A673 (cell line): ENCODE measurements at regions not wholly inside any gene's neighbourhood (a gene's known extent, or its start where the extent isn't known, plus 50 kb on each side); places are given as distances from the start of the nearest gene placed in this dataset.

Experiments
- CTCF ChIP-seq: fragments of 300-800, 200-600 bp; sonication (generic); conservative IDR thresholded peaks from 2 replicates; pipeline ENCODE4 v1.5.1; 2017; ENCODE audit warnings: low read depth, mild to moderate bottlenecking, antibody characterized with exemption, low read length, moderate library complexity, mixed read lengths
- EZH2 ChIP-seq: fragments of 200-600 bp; sonication (generic); IDR thresholded peaks from 2 replicates; pipeline ENCODE4 v1.6.1; 2017; ENCODE audit warnings: borderline replicate concordance, low read depth, mild to moderate bottlenecking, mixed read lengths, antibody characterized with exemption, low read length; ENCODE audit not compliant: poor library complexity, severe bottlenecking

GRCh38 chr20:50449738-50450492 lies 60.3 kb upstream of the PTPN1 start:
- TF ChIP-seq EZH2: no peak
- TF ChIP-seq CTCF: no peak
